ENCODE measurements at regions not wholly inside any gene's neighbourhood (a gene's known extent, or its start where the extent isn't known, plus 50 kb on each side); places are given as distances from the start of the nearest gene placed in this dataset.

DNA sequence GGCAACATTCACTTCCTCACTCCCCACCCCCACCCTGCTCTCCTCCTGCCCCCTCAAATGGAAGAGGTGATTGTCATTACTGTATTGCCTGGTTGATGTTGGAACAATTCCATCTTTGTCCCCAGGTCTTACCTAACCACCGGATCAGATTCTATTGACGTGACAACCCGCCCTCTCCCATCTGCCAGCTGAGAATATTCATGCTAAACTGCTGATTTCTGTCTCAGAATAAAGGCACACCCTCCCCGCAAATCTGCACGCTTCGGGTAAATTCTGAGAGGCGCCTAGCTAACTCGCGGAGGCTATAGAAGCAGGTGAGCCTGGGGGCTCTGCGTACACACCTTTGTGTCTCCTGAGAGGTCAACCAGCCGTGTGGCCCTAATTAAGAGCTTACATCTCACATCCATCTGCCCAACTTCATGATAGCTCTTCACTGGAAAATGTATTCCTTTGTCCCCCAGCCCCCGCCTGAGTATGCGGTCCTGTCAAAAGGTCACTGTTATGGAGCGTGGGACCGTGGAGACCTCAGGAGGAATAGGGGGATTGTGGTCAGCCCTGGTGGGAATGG, 1054.3 kb downstream of the VRK1 start:
- Histone ChIP-seq H3K4me3 (ENCODE audit: low read depth, low read length) (no peak overlapping the region), H3K27me3 (ENCODE audit: insufficient read depth, low read depth, severe bottlenecking) (peaks cover 83% of the 10 kb centered on the region), H3K9me3 (ENCODE audit: severe bottlenecking) (no peaks in the 10 kb centered on the region), H3K27ac (no peak overlapping the region), H3K36me3 (no peaks in the 10 kb centered on the region)
- TF ChIP-seq, protein P1, sequence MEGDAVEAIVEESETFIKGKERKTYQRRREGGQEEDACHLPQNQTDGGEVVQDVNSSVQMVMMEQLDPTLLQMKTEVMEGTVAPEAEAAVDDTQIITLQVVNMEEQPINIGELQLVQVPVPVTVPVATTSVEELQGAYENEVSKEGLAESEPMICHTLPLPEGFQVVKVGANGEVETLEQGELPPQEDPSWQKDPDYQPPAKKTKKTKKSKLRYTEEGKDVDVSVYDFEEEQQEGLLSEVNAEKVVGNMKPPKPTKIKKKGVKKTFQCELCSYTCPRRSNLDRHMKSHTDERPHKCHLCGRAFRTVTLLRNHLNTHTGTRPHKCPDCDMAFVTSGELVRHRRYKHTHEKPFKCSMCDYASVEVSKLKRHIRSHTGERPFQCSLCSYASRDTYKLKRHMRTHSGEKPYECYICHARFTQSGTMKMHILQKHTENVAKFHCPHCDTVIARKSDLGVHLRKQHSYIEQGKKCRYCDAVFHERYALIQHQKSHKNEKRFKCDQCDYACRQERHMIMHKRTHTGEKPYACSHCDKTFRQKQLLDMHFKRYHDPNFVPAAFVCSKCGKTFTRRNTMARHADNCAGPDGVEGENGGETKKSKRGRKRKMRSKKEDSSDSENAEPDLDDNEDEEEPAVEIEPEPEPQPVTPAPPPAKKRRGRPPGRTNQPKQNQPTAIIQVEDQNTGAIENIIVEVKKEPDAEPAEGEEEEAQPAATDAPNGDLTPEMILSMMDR (IDR thresholded peaks at IDR 0.05; ENCODE audit: low read depth, low read length) = no peak
- DNase-seq = no peak

DNA sequence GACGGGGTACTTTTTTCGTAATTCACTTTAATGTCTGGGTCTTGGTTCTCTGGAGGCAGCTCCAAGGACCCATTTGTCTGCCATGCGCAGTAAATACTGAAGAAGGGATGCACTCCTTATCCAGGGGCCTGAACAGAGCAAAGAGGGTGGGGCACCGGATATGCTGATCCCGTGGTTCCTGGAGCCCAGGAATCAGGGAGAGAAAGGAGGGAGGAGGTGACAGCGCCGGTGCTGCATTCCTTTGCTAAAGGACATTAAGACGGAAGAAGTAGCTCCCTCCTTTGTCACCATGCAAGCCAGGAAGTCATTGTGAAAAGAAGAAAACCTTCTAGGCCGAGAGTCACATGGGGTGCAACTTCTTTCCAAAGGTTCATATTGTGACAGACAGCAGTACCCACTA, 1057.7 kb downstream of the VRK1 start:
- no peak for DNase-seq
- Histone ChIP-seq H3K27ac (no peak overlapping the region), H3K27me3 (ENCODE audit: insufficient read depth, low read depth, severe bottlenecking) (peaks cover 73% of the 10 kb centered on the region), H3K9me3 (ENCODE audit: severe bottlenecking) (no peaks in the 10 kb centered on the region), H3K36me3 (no peaks in the 10 kb centered on the region), H3K4me3 (ENCODE audit: low read depth, low read length) (no peak overlapping the region)
- TF ChIP-seq, protein P1 (IDR thresholded peaks at IDR 0.05; ENCODE audit: low read depth, low read length) = no peak

DNA sequence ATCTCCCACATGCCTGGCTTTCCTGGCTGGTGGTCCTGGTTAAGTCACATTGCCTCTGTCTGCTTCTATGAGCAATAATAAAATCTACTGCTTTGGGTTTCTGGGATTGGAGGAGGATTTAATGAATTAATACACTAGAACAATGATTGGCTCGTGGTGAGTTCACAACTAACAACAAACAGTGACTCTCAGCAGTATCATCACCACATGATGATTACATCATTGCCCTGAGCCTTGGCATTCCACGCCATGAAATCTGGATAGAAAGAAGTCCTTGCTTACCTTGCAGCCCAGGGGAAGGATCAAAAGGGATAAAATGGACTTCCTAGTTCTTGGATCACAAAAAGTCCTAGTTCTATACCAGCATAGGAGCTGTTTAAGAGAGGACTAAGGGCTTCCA, 1069.0 kb downstream of the VRK1 start:
- Histone ChIP-seq H3K36me3 (no peaks in the 10 kb centered on the region), H3K9me3 (ENCODE audit: severe bottlenecking) (no peaks in the 10 kb centered on the region), H3K4me3 (ENCODE audit: low read depth, low read length) (no peak overlapping the region), H3K27ac (no peak overlapping the region), H3K27me3 (ENCODE audit: insufficient read depth, low read depth, severe bottlenecking) (peaks cover 75% of the 10 kb centered on the region)
- TF ChIP-seq, protein P1 (IDR thresholded peaks at IDR 0.05; ENCODE audit: low read depth, low read length) = no peak
- DNase-seq = no peak

DNA sequence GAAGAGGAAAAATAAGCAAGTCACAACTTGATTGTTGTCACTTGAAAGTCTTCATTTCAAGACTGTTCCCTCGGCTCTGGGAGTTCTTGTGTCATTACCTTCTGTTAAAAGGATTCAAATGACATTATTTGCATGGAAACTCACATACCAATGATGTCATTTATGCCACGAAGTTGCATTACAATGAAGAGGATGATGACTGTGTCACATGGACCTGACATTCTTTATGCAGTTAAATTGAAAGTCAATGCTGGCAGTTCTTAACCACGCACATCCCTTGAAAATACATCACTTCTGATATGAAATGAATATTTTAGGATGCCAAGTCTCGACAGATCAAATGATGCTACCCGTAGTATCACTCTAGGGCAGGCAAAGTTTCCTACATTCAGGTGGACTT, 1069.5 kb downstream of the VRK1 start:
- Histone ChIP-seq H3K27me3 (ENCODE audit: insufficient read depth, low read depth, severe bottlenecking) (peaks cover 78% of the 10 kb centered on the region), H3K36me3 (no peaks in the 10 kb centered on the region), H3K27ac (no peak overlapping the region), H3K9me3 (ENCODE audit: severe bottlenecking) (no peaks in the 10 kb centered on the region), H3K4me3 (ENCODE audit: low read depth, low read length) (no peak overlapping the region)
- TF ChIP-seq, protein P1 (IDR thresholded peaks at IDR 0.05; ENCODE audit: low read depth, low read length) = no peak
- DNase-seq = no peak

DNA sequence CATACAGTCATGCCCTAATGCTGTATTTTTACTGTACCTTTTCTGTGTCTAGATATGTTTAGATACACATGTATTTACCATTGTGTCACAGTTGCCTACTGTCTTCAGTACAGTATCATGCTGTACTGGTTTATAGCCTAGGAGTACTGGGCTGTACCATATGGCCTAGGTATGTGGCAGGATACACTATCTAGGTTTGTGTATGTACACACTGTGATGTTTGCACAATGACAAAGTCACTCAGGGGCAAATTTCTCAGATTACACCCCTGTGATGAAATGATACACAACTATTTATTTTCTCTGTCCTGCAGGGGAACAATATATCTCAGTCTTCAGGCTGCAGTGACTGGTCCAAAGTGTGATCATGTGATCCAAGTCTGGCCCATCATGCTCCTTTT, 1076.1 kb downstream of the VRK1 start:
- TF ChIP-seq, protein P1 (IDR thresholded peaks at IDR 0.05; ENCODE audit: low read depth, low read length) = no peak
- no peak for DNase-seq
- Histone ChIP-seq H3K27ac (no peak overlapping the region), H3K4me3 (ENCODE audit: low read depth, low read length) (no peak overlapping the region), H3K9me3 (ENCODE audit: severe bottlenecking) (no peaks in the 10 kb centered on the region), H3K27me3 (ENCODE audit: insufficient read depth, low read depth, severe bottlenecking) (peaks cover 81% of the 10 kb centered on the region), H3K36me3 (no peaks in the 10 kb centered on the region)

DNA sequence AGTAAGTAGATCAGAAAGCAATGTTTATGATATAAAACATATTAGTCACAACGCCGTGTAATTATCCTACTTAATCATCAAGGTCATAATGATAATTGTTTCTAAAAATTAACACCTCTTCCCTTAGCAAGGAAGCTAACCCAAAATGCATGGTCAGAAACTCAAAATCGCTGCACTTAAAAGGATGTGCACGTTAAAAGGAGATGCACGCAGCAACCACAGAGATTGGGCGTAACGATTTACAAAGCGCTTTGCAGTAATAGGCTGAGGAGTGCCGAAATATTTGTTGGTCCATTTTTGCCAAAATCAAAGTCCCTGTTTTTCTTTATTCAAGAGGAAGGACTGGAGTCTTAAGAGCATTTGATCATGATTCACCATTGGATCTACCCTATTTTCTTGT, 1077.2 kb downstream of the VRK1 start:
- no peak overlapping the region for H3K27ac ChIP-seq
- H3K36me3 ChIP-seq = no peaks in the 10 kb centered on the region
- H3K9me3 ChIP-seq (ENCODE audit: severe bottlenecking) = no peaks in the 10 kb centered on the region
- H3K4me3 ChIP-seq (ENCODE audit: low read depth, low read length) = no peak overlapping the region
- H3K27me3 ChIP-seq (ENCODE audit: insufficient read depth, low read depth, severe bottlenecking) = peaks cover 86% of the 10 kb centered on the region
- TF ChIP-seq, protein P1 (IDR thresholded peaks at IDR 0.05; ENCODE audit: low read depth, low read length) = no peak
- DNase-seq = no peak
